Right lobe of liver (tissue), 6 donors: ENCODE measurements at regions not wholly inside any gene's neighbourhood (a gene's known extent, or its start where the extent isn't known, plus 50 kb on each side); places are given as distances from the start of the nearest gene placed in this dataset.

Source experiments
- ATAC-seq, 4 donors: fragments of 200-7000 bp; cut with Tn5 transposase; one replicate each; pipeline ENCODE4 v1.9.1; 2020; ENCODE audit warnings: mild to moderate bottlenecking in 4 of 4, moderate library complexity in 4 of 4
- DNase-seq, 3 donors: peaks; one replicate each; pipeline ENCODE4 v3.0.0-alpha.2; 2020
- H3K27ac ChIP-seq, 3 donors: fragments of 200-600 bp; one replicate each; pipeline ENCODE4 v1.8.0; 2022
- H3K27me3 ChIP-seq, 2 donors: fragments of 200-600 bp; one replicate each; pipeline ENCODE4 v1.8.0; 2022
- H3K36me3 ChIP-seq, 4 donors: fragments of 200-600 bp; sonication (generic) in 1 of 4; one replicate each; pipeline versions ENCODE4 v1.5.1 to v1.8.0; 2017 to 2022; ENCODE audit warnings: control low read depth in 1 of 4
- H3K4me1 ChIP-seq, 4 donors: fragments of 200-600 bp; sonication (generic) in 1 of 4; one replicate each; pipeline versions ENCODE4 v1.5.1 to v1.8.0; 2017 to 2022; ENCODE audit warnings: control low read depth in 1 of 4
- H3K4me3 ChIP-seq, 3 donors: fragments of 200-600 bp; one replicate each; pipeline ENCODE4 v1.8.0; 2022
- H3K9me3 ChIP-seq, 4 donors: fragments of 200-600 bp; sonication (generic) in 1 of 4; one replicate each; pipeline versions ENCODE4 v1.5.1 to v1.8.0; 2017 to 2022; ENCODE audit warnings: control low read depth in 1 of 4
- POLR2A ChIP-seq: fragments of 450-650 bp; IDR thresholded peaks from one replicate; pipeline ENCODE4 v1.6.1; 2017; ENCODE audit warnings: antibody characterized with exemption, mild to moderate bottlenecking
- WGBS: methylation state at CpG from one replicate; pipeline ENCODE4 v1.1.6; 2018; ENCODE audit warnings: low coverage, low lambda C conversion rate; ENCODE audit not compliant: insufficient coverage; ENCODE audit errors: missing lambda C conversion rate; 5-methylcytosine and 5-hydroxymethylcytosine counted together
- intact Hi-C, 2 donors: fragments of 100-400 bp; cut with DNase I; formaldehyde crosslinking; loops; one replicate each; pipeline versions ENCODE4 v1.11.2 to v1.14.1; 2022
- TF ChIP-seq, protein P1 (sequence below), 4 donors: fragments of 200-600 bp in 3 of 4; fragments of 450-650 bp in 1 of 4; IDR thresholded peaks; one replicate each; pipeline versions ENCODE4 v1.5.1 to v1.8.0; 2016 to 2022; ENCODE audit warnings: antibody characterized with exemption in 4 of 4, mild to moderate bottlenecking in 2 of 4
- donor health status: DM: no; HTN: yes; CAD: no.
- donor health status: DM: no; HTN: no; CAD: no.
- donor health status: DM: no; HTN: no; CAD: no.
- donor health status: DM: no; HTN: yes; CAD: no.
- donor health status: DM: no; HTN: yes; CAD: no.

DNA sequence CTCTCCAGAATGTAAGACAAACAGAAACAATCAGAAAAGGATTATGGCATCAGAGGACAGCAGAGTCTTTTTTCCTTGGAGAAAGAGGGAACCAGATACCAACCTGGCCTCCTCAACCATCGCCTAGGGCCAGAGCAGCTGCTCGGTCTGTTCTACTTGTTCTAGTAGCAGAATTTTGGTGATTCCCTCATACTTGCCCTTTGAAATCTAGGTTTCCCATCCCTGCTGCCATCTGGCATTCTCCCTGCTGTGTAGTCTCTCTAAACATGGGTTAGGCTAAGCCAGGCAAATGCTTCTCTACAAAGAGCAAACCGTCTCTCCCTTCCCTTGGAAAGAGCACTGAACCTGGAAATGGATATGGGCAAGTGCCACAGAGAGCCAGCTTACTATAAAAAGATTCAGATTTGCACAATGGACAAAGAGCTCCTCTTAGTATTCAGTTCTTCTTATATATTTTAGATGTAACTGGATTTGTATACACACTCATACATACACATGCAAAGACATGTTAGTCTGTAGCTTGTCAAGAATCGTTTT lies 208.6 kb upstream of the ST6GAL2 start:
- H3K9me3 ChIP-seq: no peaks in the 10 kb centered on the region
- intact Hi-C loops: no loop called here
- no peak overlapping the region for H3K27ac ChIP-seq
- WGBS: 28% methylated on average over 3 of the region's 4 CpGs
- TF ChIP-seq POLR2A: no peak
- TF ChIP-seq, protein P1, sequence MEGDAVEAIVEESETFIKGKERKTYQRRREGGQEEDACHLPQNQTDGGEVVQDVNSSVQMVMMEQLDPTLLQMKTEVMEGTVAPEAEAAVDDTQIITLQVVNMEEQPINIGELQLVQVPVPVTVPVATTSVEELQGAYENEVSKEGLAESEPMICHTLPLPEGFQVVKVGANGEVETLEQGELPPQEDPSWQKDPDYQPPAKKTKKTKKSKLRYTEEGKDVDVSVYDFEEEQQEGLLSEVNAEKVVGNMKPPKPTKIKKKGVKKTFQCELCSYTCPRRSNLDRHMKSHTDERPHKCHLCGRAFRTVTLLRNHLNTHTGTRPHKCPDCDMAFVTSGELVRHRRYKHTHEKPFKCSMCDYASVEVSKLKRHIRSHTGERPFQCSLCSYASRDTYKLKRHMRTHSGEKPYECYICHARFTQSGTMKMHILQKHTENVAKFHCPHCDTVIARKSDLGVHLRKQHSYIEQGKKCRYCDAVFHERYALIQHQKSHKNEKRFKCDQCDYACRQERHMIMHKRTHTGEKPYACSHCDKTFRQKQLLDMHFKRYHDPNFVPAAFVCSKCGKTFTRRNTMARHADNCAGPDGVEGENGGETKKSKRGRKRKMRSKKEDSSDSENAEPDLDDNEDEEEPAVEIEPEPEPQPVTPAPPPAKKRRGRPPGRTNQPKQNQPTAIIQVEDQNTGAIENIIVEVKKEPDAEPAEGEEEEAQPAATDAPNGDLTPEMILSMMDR (IDR thresholded peaks at IDR 0.05): no peak
- H3K4me3 ChIP-seq: no peak overlapping the region
- no peak for ATAC-seq
- DNase-seq: no peak
- H3K36me3 ChIP-seq: no peaks in the 10 kb centered on the region
- H3K27me3 ChIP-seq: no peaks in the 10 kb centered on the region
- no peaks in the 10 kb centered on the region for H3K4me1 ChIP-seq

DNA sequence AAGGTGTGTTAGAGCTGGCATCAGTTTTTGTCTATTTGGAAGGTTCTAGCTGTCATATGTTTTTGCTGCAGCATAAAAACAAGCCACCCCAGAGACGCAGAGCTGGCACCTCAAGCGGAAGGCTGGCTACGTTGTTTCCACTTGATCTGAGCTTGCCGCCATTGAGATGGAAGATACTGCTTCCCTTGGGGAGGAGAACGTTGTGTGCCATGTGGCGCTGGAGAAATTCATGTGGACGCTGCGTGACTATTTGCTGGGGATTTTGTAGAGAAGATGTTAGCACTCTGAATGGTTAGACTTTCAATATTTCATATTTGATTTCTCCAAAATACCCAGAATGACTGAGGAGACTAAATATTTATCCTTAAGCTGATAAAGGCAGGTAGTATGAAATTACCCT lies 216.2 kb upstream of the ST6GAL2 start:
- H3K27ac ChIP-seq: no peak overlapping the region
- no peaks in the 10 kb centered on the region for H3K27me3 ChIP-seq
- ATAC-seq: no peak
- H3K4me3 ChIP-seq: no peak overlapping the region
- no peaks in the 10 kb centered on the region for H3K36me3 ChIP-seq
- DNase-seq: no peak
- H3K4me1 ChIP-seq: no peaks in the 10 kb centered on the region
- 65% methylated on average over 6 of the region's 8 CpGs for WGBS
- no peaks in the 10 kb centered on the region for H3K9me3 ChIP-seq
- TF ChIP-seq POLR2A: no peak
- TF ChIP-seq, protein P1 (IDR thresholded peaks at IDR 0.05): no peak
- intact Hi-C loops: no loop called here

DNA sequence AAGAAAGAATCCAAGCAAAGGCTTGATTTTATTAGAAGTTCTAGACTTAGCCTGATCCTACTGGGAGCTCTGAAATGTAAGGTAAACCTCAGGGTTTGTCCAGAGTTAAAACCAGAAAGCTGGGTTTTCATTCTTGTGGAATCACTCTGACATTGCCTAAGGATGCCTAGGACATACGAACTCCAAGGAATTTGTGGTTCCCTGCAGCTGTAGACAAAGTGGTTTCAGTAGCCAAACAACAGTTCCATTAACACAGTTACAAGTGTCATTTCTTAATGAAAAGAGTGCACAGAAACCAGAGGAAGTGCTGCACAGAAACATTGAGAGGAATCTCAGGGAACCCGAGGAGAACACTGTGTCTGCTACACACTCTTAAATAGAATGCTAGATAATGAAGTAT lies 221.4 kb upstream of the ST6GAL2 start:
- 36% methylated on average over 2 of the region's 2 CpGs for WGBS
- no peak for DNase-seq
- Histone ChIP-seq H3K4me1 (no peaks in the 10 kb centered on the region), H3K36me3 (no peaks in the 10 kb centered on the region), H3K27me3 (no peaks in the 10 kb centered on the region), H3K4me3 (no peak overlapping the region), H3K9me3 (no peaks in the 10 kb centered on the region), H3K27ac (no peak overlapping the region)
- intact Hi-C loops: no loop called here
- no peak for ATAC-seq
- TF ChIP-seq POLR2A: no peak
- TF ChIP-seq, protein P1 (IDR thresholded peaks at IDR 0.05): no peak

DNA sequence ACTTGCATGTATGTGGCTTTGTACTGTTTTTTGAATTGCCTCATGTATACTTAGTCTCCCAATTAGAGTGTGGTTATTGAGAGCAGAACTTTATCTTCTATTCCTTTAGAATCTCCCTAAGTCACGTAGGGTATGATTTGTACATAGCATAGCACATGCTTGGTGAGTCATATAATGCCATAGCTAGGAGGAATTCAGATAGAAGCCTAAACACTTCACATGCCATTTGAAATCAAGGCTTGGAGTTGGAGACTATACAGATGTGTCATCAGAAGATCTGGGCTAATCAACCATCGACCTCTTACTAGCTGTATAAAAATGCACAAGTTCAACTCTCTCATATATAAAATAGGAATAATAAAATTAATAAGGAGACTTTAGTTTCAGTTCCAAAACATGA lies 222.6 kb upstream of the ST6GAL2 start:
- Histone ChIP-seq H3K4me1 (no peaks in the 10 kb centered on the region), H3K4me3 (no peak overlapping the region), H3K27ac (no peak overlapping the region), H3K27me3 (no peaks in the 10 kb centered on the region), H3K36me3 (no peaks in the 10 kb centered on the region), H3K9me3 (no peaks in the 10 kb centered on the region)
- ATAC-seq (no peak), DNase-seq (no peak)
- no peak for TF ChIP-seq POLR2A
- TF ChIP-seq, protein P1 (IDR thresholded peaks at IDR 0.05): no peak
- intact Hi-C loops: no loop called here
- WGBS: 58% methylated on average over 2 of the region's 2 CpGs

DNA sequence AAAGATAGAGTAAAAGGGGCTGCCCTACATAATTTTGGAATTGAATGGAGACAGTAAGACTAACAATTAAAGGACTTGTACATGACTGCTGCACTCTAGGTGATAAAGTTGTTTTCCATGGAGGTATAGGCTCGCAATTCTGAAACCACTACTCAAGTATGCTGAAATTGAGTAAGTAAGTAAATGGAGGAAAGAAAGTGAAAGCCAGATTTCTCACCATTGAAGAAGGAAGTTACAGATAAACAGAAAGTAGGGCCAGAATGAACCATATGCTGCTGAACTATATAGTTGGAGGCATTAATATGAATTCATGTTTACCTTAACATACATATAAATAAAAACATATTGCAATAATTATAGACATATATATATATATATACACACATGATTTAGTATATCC lies 225.7 kb upstream of the ST6GAL2 start:
- ATAC-seq: no peak
- DNase-seq: no peak
- Histone ChIP-seq H3K4me1 (no peaks in the 10 kb centered on the region), H3K36me3 (no peaks in the 10 kb centered on the region), H3K9me3 (no peaks in the 10 kb centered on the region), H3K4me3 (no peak overlapping the region), H3K27me3 (no peaks in the 10 kb centered on the region), H3K27ac (no peak overlapping the region)
- 38% methylated on average over 1 of the region's 1 CpG for WGBS
- TF ChIP-seq, protein P1 (IDR thresholded peaks at IDR 0.05): no peak
- no peak for TF ChIP-seq POLR2A
- intact Hi-C loops: no loop called here
